ENCODE measurements at regions not wholly inside any gene's neighbourhood (a gene's known extent, or its start where the extent isn't known, plus 50 kb on each side); places are given as distances from the start of the nearest gene placed in this dataset.

DNA sequence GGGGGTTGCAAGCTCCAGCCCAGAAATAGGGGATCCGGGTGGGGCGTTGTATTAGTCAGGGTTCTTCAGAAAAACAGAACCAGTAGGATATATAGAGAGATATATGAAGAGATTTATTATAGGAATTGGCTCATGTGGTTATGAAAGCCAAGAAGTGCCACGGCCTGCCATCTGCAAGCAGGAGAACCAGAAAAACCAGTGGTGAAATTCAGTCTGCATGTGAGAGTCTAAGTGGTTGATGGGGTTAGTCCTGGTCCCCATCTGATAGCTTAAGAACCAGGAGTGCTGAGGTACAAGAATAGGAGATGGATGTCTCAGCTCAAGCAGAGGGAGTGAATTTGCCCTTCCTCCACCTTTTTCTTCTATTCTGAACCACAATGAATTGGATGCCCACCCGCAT lies 123.4 kb upstream of the APC start:
- no peak for DNase-seq (ENCODE audit: extremely low read depth, low read depth)
- TF ChIP-seq, protein P1, sequence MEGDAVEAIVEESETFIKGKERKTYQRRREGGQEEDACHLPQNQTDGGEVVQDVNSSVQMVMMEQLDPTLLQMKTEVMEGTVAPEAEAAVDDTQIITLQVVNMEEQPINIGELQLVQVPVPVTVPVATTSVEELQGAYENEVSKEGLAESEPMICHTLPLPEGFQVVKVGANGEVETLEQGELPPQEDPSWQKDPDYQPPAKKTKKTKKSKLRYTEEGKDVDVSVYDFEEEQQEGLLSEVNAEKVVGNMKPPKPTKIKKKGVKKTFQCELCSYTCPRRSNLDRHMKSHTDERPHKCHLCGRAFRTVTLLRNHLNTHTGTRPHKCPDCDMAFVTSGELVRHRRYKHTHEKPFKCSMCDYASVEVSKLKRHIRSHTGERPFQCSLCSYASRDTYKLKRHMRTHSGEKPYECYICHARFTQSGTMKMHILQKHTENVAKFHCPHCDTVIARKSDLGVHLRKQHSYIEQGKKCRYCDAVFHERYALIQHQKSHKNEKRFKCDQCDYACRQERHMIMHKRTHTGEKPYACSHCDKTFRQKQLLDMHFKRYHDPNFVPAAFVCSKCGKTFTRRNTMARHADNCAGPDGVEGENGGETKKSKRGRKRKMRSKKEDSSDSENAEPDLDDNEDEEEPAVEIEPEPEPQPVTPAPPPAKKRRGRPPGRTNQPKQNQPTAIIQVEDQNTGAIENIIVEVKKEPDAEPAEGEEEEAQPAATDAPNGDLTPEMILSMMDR (IDR thresholded peaks at IDR 0.05; ENCODE audit: low read depth, low read length) = no peak

DNA sequence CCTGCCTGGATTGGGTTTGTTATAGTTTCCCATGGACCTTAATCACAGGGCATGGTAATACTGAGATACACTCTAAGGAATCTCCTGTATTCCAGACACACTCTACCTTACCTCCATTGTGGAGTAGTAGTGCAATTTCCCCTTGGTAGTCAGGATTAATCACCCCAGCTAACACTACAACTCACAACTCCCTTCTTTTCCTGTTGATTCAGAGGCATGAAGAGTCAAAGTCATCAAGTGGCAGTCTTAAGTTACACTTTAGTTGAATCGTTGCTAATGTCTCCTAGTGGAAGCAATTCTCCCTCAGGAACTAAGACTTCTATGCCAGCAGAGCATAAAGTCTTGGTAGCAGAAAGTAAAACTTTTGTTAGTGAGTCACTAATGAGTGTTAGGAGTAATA lies 122.7 kb upstream of the APC start:
- no peak for DNase-seq (ENCODE audit: extremely low read depth, low read depth)
- TF ChIP-seq, protein P1 (IDR thresholded peaks at IDR 0.05; ENCODE audit: low read depth, low read length) = no peak

DNA sequence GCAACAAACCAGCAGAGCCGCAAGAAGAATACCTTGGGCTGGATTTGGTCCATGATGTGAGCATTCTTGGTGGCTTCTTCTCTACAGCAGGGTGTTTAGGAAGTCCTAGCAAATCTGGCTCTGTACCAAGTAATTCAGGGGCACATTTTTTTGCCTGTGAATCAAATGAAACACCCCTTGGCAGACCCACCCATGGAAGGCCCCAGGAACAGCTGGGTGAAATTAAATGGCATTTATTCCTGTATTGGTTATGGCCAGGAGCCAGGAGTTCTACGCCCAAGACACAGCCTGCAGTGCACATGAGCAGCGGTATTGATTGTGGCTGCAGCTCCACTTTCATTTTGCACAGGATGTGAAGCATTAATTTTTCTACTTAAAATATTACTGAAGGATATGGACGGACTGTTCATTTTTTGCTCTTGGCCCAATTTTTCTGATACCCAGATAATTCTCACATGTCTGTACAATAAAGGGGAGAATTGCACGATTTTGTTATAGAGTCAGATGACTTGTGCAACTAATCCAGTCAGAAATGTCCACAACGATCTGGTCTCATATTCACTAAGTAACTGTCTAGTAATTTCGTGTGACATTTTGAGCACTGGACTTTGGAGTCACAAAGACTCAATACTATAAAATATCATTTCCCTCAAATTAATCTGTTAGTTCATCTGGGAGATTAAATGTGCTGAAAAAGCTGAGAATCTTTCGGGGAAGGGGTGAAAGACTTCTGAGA lies 120.7 kb upstream of the APC start:
- no peak for DNase-seq (ENCODE audit: extremely low read depth, low read depth)
- TF ChIP-seq, protein P1 (IDR thresholded peaks at IDR 0.05; ENCODE audit: low read depth, low read length) = no peak

DNA sequence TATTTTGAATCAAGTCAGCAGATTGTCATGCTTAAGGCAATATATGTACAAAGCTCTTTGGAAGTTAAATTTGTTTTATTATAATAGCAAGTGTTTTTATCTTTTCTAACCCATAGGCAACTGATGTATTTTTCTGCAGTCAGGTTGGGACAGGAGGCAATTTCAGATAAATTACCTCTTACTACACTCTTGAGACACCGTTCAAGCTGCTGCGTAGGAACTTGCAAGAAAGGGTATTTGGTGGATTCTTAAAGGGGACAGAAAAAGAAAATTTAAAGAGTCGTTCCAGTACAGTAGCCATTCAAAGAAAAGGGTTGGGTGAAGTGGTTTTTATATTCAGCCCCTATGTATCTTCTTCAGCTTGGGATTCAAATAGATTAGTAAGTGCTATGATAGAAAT lies 112.4 kb upstream of the APC start:
- TF ChIP-seq, protein P1 (IDR thresholded peaks at IDR 0.05; ENCODE audit: low read depth, low read length) = no peak
- DNase-seq (ENCODE audit: extremely low read depth, low read depth) = no peak

DNA sequence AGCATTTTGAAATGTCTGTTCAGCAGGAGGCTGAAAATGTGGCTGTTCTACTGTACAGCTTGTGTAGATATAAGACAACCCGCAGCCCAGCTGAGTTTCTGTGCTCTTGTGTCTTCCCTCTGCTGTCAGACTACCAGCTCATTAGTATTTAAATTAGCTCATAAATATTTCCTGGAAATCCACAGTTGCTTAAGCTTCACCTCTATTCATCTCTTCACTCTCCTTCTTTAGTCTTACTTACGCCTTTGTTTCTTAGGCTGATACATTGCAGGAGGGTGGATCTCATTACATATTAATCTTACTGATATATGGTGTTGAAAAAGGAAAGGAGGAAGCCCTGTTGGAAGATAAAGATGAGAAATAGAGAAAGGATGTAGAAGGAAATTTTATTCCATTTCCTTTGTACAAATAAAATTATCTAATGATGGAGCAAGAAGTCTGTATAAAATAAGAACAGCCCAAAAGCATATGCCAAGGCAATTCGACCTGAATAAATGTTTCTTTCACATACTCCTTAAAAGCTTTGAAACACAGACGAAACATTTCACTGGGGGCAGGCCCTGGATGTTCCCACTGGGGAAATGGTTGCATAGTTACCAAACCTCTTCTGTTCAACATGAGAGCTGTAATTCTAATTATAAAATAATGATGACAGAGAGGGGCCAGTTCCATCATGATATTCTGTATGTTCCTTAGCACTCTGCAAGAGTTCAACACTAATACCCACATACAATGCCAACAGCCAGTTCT lies 111.8 kb upstream of the APC start:
- TF ChIP-seq, protein P1 (IDR thresholded peaks at IDR 0.05; ENCODE audit: low read depth, low read length) = no peak
- no peak for DNase-seq (ENCODE audit: extremely low read depth, low read depth)

DNA sequence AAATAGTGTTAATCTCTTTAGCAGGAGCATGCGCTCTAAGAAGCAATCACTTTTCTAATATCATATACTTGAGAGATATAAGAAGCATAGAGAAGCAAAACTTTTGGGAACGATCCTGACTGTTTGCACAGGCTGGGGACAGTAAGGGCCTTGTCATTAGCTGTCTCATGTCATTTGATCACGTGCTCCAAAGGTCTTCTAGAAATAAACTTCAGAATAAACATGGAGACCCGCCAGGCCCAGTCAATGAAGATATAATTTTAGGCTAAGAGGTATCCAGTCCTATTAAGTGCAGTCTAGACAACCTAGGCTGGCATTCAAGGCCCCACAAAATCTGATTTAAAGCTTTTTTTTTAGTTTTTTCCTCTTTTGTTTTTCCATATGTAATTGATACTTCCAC lies 111.0 kb upstream of the APC start:
- no peak for DNase-seq (ENCODE audit: extremely low read depth, low read depth)
- TF ChIP-seq, protein P1 (IDR thresholded peaks at IDR 0.05; ENCODE audit: low read depth, low read length) = no peak

DNA sequence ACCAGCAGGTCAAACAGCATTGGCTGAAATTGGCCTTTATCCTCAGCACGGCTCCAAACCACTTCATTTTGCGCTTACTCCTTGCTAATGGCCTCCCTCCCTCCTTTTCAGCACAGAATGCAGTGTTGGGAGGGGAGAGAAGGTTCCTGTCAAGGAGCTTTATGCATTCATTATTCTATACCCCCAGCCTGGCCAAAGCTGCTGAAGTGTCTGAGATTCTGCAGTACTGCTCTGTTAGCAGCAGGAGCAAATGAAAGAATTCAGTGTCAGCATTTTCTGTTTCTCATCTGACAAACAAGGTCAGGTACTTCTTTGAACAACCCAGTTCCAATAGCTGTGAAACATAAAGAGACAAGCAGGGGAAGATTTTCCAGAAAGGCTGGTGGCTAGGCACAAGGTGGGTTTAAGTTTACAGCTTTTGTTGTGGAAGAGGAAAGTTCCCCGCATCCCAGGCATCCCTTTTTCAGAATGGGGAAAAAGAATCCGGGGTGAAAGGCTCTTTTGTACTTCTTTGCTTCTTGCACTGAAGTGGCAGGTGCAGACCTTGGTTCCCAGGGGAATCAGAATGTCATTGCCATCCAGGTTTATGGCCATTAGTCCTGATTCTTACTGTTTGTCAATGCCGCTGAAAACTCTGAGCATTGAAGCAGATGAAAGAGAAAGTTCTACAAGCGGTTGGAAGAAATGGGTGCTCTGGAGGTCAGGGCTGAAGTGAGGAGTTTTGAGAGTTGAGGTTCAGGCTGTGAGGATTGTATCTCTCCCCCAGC lies 109.3 kb upstream of the APC start:
- no peak for DNase-seq (ENCODE audit: extremely low read depth, low read depth)
- TF ChIP-seq, protein P1 (IDR thresholded peaks at IDR 0.05; ENCODE audit: low read depth, low read length) = no peak

All from AG09319 (cell line).